ENCODE measurements at regions not wholly inside any gene's neighbourhood (a gene's known extent, or its start where the extent isn't known, plus 50 kb on each side); places are given as distances from the start of the nearest gene placed in this dataset.

DNA sequence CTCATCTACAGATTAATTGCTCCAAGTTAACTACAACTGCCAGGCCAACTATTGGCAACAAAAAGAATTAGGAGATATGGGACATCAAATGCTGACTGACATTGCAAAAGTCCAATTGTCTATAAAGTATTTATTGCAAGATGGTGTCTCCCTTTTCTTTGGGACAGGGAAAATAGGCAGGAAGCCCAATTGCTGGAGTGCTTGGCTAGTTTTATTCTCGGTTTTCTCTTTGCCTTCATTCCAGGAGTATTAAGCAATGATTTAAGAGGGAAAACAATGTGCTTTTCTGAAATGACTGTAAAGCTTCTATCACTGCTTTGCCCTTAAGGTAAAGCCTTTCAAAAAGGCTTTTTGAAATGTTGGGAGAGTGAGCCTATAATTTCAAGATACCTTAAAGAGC, 62.8 kb upstream of the DIAPH2 start:
- Histone ChIP-seq H3K36me3 (ENCODE audit: control insufficient read depth in 2 of 2, extremely low read depth in 1 of 2, insufficient read depth in 1 of 2, low read length in 1 of 2) (no peaks in the 10 kb centered on the region), H3K9me3 (no peaks in the 10 kb centered on the region), H3K4me1 (ENCODE audit: control insufficient read depth in 1 of 2, extremely low read depth in 1 of 2, insufficient read depth in 2 of 2, low read length in 2 of 2) (no peaks in the 10 kb centered on the region), H3K27ac (ENCODE audit: low read length) (no peak overlapping the region), H3K27me3 (replicated peaks in 1 of 2; ENCODE audit: control insufficient read depth in 2 of 2, extremely low read depth in 1 of 2, insufficient read depth in 2 of 2, low read length in 1 of 2) (no peaks in the 10 kb centered on the region), H3K4me3 (ENCODE audit: control insufficient read depth in 1 of 2, extremely low read depth in 1 of 2, low read length in 1 of 2) (no peak overlapping the region)
- no peak for DNase-seq
- ChIA-PET CTCF (no interaction called here), POLR2A (no interaction called here)
- no peak overlapping the region for H3K27ac Mint-ChIP-seq
- no peaks in the 10 kb centered on the region for H3K9me3 Mint-ChIP-seq
- no peak overlapping the region for H3K4me3 Mint-ChIP-seq
- no peak for ATAC-seq (replicated peaks in 1 of 4)
- no peaks in the 10 kb centered on the region for H3K36me3 Mint-ChIP-seq
- H3K27me3 Mint-ChIP-seq, result peaks cover 0 to 14% of the 10 kb centered on the region in 2 donors
- WGBS (ENCODE audit: insufficient coverage), result no CpG with 5 or more reads among the region's 1 CpG
- no peaks in the 10 kb centered on the region for H3K4me1 Mint-ChIP-seq
